ENCODE measurements at regions not wholly inside any gene's neighbourhood (a gene's known extent, or its start where the extent isn't known, plus 50 kb on each side); places are given as distances from the start of the nearest gene placed in this dataset.

DNA sequence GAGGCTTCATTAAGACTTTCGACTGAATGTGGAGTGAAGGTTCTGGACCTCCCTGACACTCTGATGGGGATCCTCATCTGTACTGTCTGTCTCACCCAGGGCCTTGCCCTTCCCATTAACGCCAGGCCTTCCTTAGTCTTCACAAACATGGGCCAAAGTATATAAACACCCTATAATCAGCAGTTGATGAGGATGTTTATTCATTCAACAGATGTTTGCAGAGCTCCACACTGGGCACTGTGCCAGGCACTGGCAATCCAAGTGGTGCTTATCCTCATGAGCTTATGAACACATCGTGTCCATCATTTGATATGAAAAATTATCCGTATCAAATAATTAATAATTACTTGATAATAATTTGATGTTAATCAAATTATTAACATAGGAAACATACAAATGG is 454.4 kb downstream of the FUT8 start:
- H3K27ac ChIP-seq: no peak overlapping the region
- no peaks in the 10 kb centered on the region for H3K36me3 ChIP-seq
- FAIRE-seq: no peak
- intact Hi-C loops (cut with DNase I): no loop called here
- H3K9me3 ChIP-seq: no peaks in the 10 kb centered on the region
- H3K4me3 ChIP-seq: no peak overlapping the region
- H3K4me1 ChIP-seq: no peaks in the 10 kb centered on the region
- ATAC-seq: no peak
- no peaks in the 10 kb centered on the region for H3K27me3 ChIP-seq
- TF ChIP-seq, protein P1, sequence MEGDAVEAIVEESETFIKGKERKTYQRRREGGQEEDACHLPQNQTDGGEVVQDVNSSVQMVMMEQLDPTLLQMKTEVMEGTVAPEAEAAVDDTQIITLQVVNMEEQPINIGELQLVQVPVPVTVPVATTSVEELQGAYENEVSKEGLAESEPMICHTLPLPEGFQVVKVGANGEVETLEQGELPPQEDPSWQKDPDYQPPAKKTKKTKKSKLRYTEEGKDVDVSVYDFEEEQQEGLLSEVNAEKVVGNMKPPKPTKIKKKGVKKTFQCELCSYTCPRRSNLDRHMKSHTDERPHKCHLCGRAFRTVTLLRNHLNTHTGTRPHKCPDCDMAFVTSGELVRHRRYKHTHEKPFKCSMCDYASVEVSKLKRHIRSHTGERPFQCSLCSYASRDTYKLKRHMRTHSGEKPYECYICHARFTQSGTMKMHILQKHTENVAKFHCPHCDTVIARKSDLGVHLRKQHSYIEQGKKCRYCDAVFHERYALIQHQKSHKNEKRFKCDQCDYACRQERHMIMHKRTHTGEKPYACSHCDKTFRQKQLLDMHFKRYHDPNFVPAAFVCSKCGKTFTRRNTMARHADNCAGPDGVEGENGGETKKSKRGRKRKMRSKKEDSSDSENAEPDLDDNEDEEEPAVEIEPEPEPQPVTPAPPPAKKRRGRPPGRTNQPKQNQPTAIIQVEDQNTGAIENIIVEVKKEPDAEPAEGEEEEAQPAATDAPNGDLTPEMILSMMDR (IDR thresholded peaks at IDR 0.05): no peak
- no peak for DNase-seq
- 50 to 51% methylated on average over 4 of the region's 4 CpGs for WGBS, 2 donors

DNA sequence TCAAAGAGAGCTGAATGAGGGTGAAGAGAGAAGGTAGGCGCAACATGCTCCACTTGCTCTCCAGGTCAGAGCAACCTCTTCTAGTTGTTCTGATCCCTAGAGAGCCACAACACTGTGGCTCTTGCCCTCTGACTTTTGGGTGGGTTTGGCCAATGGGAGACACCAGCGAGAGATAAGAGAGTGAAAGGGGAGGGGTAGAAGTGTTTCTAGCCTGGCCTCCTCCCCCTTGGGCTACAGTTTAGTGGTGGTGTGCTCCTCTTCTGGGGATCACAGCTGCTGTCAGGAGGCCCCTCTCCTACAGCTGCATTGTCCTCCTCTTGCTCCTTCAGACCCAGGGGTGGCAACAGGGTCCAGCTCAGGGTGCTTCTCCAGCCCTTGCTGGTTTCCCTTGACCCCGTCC is 454.8 kb downstream of the FUT8 start:
- Histone ChIP-seq H3K4me1 (no peaks in the 10 kb centered on the region), H3K27ac (no peak overlapping the region), H3K27me3 (no peaks in the 10 kb centered on the region), H3K9me3 (no peaks in the 10 kb centered on the region), H3K36me3 (no peaks in the 10 kb centered on the region), H3K4me3 (no peak overlapping the region)
- FAIRE-seq (no peak), ATAC-seq (no peak), DNase-seq (no peak)
- WGBS, 2 donors: 90 to 93% methylated on average over 3 of the region's 3 CpGs
- intact Hi-C loops (cut with DNase I): no loop called here
- TF ChIP-seq, protein P1 (IDR thresholded peaks at IDR 0.05): no peak

DNA sequence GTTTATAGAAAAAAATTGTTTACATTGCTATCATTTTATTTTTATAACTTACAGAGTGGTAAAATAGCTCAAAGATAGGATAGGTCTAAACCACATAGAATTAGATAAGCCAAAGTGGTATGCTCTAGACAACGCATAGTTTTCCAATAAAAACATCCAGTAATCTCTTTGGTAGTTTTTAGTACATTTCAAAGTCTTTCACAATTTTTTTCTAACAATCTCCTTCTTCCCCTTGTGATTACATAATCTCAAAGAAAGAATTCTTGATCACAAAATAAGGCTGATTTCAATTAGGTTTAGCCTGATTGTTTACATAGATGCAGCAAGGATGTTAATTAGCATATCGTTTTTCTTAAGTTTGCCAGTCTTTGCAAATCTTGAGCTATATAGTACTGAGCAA is 460.0 kb downstream of the FUT8 start:
- whole genome bisulfite sequencing, 2 donors: 88 to 90% methylated on average over 2 of the region's 2 CpGs
- ATAC-seq (no peak), DNase-seq (no peak), FAIRE-seq (no peak)
- TF ChIP-seq, protein P1 (IDR thresholded peaks at IDR 0.05): no peak
- Histone ChIP-seq H3K9me3 (no peaks in the 10 kb centered on the region), H3K27me3 (no peaks in the 10 kb centered on the region), H3K36me3 (no peaks in the 10 kb centered on the region), H3K27ac (no peak overlapping the region), H3K4me1 (no peaks in the 10 kb centered on the region), H3K4me3 (no peak overlapping the region)
- intact Hi-C loops (cut with DNase I): no loop called here

DNA sequence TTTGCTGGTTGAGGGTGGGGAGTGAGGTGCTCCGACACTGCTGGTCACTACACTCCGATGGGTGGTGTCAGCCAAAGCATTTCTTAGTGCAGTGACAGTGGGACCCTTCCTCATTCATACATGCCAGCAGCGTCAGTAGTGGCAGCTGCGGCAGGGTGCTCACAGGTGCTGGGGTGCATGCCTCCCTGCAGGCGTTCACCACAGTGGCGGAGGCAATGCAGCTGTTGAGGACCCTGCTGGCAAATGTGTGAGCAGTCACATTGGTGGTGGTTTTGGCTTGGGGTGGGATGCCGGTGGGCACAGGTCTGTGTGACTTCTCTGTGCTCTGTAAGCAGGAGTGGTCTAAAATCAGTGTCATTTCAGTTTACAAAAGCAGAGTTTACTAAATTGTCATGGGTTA is 464.6 kb downstream of the FUT8 start:
- H3K36me3 ChIP-seq: no peaks in the 10 kb centered on the region
- no peak overlapping the region for H3K27ac ChIP-seq
- TF ChIP-seq, protein P1 (IDR thresholded peaks at IDR 0.05): no peak
- WGBS, 2 donors: 78 to 82% methylated on average over 7 of the region's 7 CpGs
- no peak overlapping the region for H3K4me3 ChIP-seq
- H3K4me1 ChIP-seq: no peaks in the 10 kb centered on the region
- ATAC-seq (no peak), FAIRE-seq (no peak), DNase-seq (no peak)
- H3K27me3 ChIP-seq: no peaks in the 10 kb centered on the region
- H3K9me3 ChIP-seq: no peaks in the 10 kb centered on the region
- intact Hi-C loops (cut with DNase I): no loop called here

DNA sequence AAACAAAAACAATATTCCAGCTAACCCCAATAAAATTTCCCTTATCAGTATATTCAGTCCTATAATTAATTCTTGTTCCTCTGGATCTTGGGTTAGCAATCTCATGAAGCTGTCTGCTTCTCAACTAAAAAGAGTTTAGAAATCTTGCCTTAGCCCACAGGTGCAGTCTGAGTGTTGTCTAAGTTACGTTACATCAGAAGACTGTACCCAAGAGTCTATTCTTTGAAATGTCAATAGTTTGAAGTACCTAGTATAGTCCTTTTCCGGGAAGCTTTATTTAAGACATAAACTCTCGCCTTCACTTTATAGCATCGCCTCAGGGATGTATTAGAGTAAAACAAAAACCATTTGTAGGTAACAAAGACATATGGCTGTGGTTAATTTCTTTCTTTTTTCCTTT is 465.1 kb downstream of the FUT8 start:
- FAIRE-seq: no peak

More for the DNA sequence above, 465.1 kb downstream of the FUT8 start:
- ATAC-seq (no peak), DNase-seq (no peak)
- no peaks in the 10 kb centered on the region for H3K4me1 ChIP-seq
- intact Hi-C loops (cut with DNase I): no loop called here
- H3K27ac ChIP-seq: no peak overlapping the region
- TF ChIP-seq, protein P1 (IDR thresholded peaks at IDR 0.05): no peak
- H3K4me3 ChIP-seq: no peak overlapping the region
- H3K27me3 ChIP-seq: no peaks in the 10 kb centered on the region
- H3K9me3 ChIP-seq: no peaks in the 10 kb centered on the region
- no peaks in the 10 kb centered on the region for H3K36me3 ChIP-seq
- whole genome bisulfite sequencing, 2 donors: 68 to 70% methylated on average over 4 of the region's 4 CpGs

Measured in pancreas (tissue), 10 donors.